ENCODE measurements at regions not wholly inside any gene's neighbourhood (a gene's known extent, or its start where the extent isn't known, plus 50 kb on each side); places are given as distances from the start of the nearest gene placed in this dataset.

- H3K27me3 ChIP-seq (ENCODE audit: control insufficient read depth in 3 of 3, insufficient read depth in 3 of 3, low read length in 3 of 3), result no peaks in the 10 kb centered on the region
- no peak overlapping the region for H3K4me3 ChIP-seq (ENCODE audit: low read depth in 1 of 3, low read length in 3 of 3)
- no peaks in the 10 kb centered on the region for H3K36me3 ChIP-seq (ENCODE audit: control insufficient read depth in 3 of 3, insufficient read depth in 2 of 3, low read depth in 1 of 3, low read length in 3 of 3)
- FAIRE-seq (no peak), DNase-seq (no peak)
- no peaks in the 10 kb centered on the region for H3K4me1 ChIP-seq (ENCODE audit: control insufficient read depth in 3 of 3, insufficient read depth in 2 of 3, low read depth in 1 of 3, low read length in 2 of 3)
- H3K27ac ChIP-seq (ENCODE audit: low read depth in 1 of 3, low read length in 2 of 3), result no peak overlapping the region
- 84 to 90% (median 89%) methylated on average over 3 of the region's 3 CpGs for WGBS, 3 donors
- H3K9me3 ChIP-seq (ENCODE audit: control insufficient read depth in 2 of 2, insufficient read depth in 1 of 2, low read depth in 1 of 2, low read length in 1 of 2), result no peaks in the 10 kb centered on the region
Measured at GRCh38 chr4:60117726-60118323, 1082.3 kb upstream of the ADGRL3 start.

GRCh38 chr4:60122820-60123219 lies 1077.3 kb upstream of the ADGRL3 start:
- no peak overlapping the region for H3K4me3 ChIP-seq (ENCODE audit: low read depth in 1 of 3, low read length in 3 of 3)
- DNase-seq (no peak), FAIRE-seq (no peak)
- H3K27ac ChIP-seq (ENCODE audit: low read depth in 1 of 3, low read length in 2 of 3), result no peak overlapping the region
- no peaks in the 10 kb centered on the region for H3K4me1 ChIP-seq (ENCODE audit: control insufficient read depth in 3 of 3, insufficient read depth in 2 of 3, low read depth in 1 of 3, low read length in 2 of 3)
- WGBS, 3 donors, result 86 to 98% (median 94%) methylated on average over 6 of the region's 6 CpGs
- no peaks in the 10 kb centered on the region for H3K36me3 ChIP-seq (ENCODE audit: control insufficient read depth in 3 of 3, insufficient read depth in 2 of 3, low read depth in 1 of 3, low read length in 3 of 3)
- no peaks in the 10 kb centered on the region for H3K9me3 ChIP-seq (ENCODE audit: control insufficient read depth in 2 of 2, insufficient read depth in 1 of 2, low read depth in 1 of 2, low read length in 1 of 2)
- H3K27me3 ChIP-seq (ENCODE audit: control insufficient read depth in 3 of 3, insufficient read depth in 3 of 3, low read length in 3 of 3), result no peaks in the 10 kb centered on the region

GRCh38 chr4:60128888-60129287 lies 1071.2 kb upstream of the ADGRL3 start:
- Histone ChIP-seq H3K27ac (ENCODE audit: low read depth in 1 of 3, low read length in 2 of 3) (no peak overlapping the region), H3K4me1 (ENCODE audit: control insufficient read depth in 3 of 3, insufficient read depth in 2 of 3, low read depth in 1 of 3, low read length in 2 of 3) (no peaks in the 10 kb centered on the region), H3K4me3 (ENCODE audit: low read depth in 1 of 3, low read length in 3 of 3) (no peak overlapping the region), H3K9me3 (ENCODE audit: control insufficient read depth in 2 of 2, insufficient read depth in 1 of 2, low read depth in 1 of 2, low read length in 1 of 2) (no peaks in the 10 kb centered on the region), H3K27me3 (ENCODE audit: control insufficient read depth in 3 of 3, insufficient read depth in 3 of 3, low read length in 3 of 3) (no peaks in the 10 kb centered on the region), H3K36me3 (ENCODE audit: control insufficient read depth in 3 of 3, insufficient read depth in 2 of 3, low read depth in 1 of 3, low read length in 3 of 3) (no peaks in the 10 kb centered on the region)
- DNase-seq, result no peak
- FAIRE-seq, result no peak
- WGBS, 3 donors, result 42 to 57% (median 45%) methylated on average over 4 of the region's 4 CpGs

GRCh38 chr4:60129740-60130139 lies 1070.4 kb upstream of the ADGRL3 start:
- no peak overlapping the region for H3K27ac ChIP-seq (ENCODE audit: low read depth in 1 of 3, low read length in 2 of 3)
- H3K4me3 ChIP-seq (ENCODE audit: low read depth in 1 of 3, low read length in 3 of 3), result no peak overlapping the region
- WGBS, 3 donors, result 16 to 55% (median 19%) methylated on average over 1 of the region's 1 CpG
- FAIRE-seq (no peak), DNase-seq (no peak)
- H3K4me1 ChIP-seq (ENCODE audit: control insufficient read depth in 3 of 3, insufficient read depth in 2 of 3, low read depth in 1 of 3, low read length in 2 of 3), result no peaks in the 10 kb centered on the region
- H3K9me3 ChIP-seq (ENCODE audit: control insufficient read depth in 2 of 2, insufficient read depth in 1 of 2, low read depth in 1 of 2, low read length in 1 of 2), result no peaks in the 10 kb centered on the region
- H3K36me3 ChIP-seq (ENCODE audit: control insufficient read depth in 3 of 3, insufficient read depth in 2 of 3, low read depth in 1 of 3, low read length in 3 of 3), result no peaks in the 10 kb centered on the region
- no peaks in the 10 kb centered on the region for H3K27me3 ChIP-seq (ENCODE audit: control insufficient read depth in 3 of 3, insufficient read depth in 3 of 3, low read length in 3 of 3)

- Histone ChIP-seq H3K9me3 (ENCODE audit: control insufficient read depth in 2 of 2, insufficient read depth in 1 of 2, low read depth in 1 of 2, low read length in 1 of 2) (no peaks in the 10 kb centered on the region), H3K27ac (ENCODE audit: low read depth in 1 of 3, low read length in 2 of 3) (no peak overlapping the region), H3K4me1 (ENCODE audit: control insufficient read depth in 3 of 3, insufficient read depth in 2 of 3, low read depth in 1 of 3, low read length in 2 of 3) (no peaks in the 10 kb centered on the region), H3K36me3 (ENCODE audit: control insufficient read depth in 3 of 3, insufficient read depth in 2 of 3, low read depth in 1 of 3, low read length in 3 of 3) (no peaks in the 10 kb centered on the region), H3K27me3 (ENCODE audit: control insufficient read depth in 3 of 3, insufficient read depth in 3 of 3, low read length in 3 of 3) (no peaks in the 10 kb centered on the region), H3K4me3 (ENCODE audit: low read depth in 1 of 3, low read length in 3 of 3) (no peak overlapping the region)
- DNase-seq (no peak), FAIRE-seq (no peak)
- 74 to 93% (median 82%) methylated on average over 1 of the region's 1 CpG for whole genome bisulfite sequencing, 3 donors
Measured at GRCh38 chr4:60133375-60133774, 1066.8 kb upstream of the ADGRL3 start.

GRCh38 chr4:60134099-60134498 lies 1066.0 kb upstream of the ADGRL3 start:
- DNase-seq, result no peak
- Histone ChIP-seq H3K4me1 (ENCODE audit: control insufficient read depth in 3 of 3, insufficient read depth in 2 of 3, low read depth in 1 of 3, low read length in 2 of 3) (no peaks in the 10 kb centered on the region), H3K9me3 (ENCODE audit: control insufficient read depth in 2 of 2, insufficient read depth in 1 of 2, low read depth in 1 of 2, low read length in 1 of 2) (no peaks in the 10 kb centered on the region), H3K27ac (ENCODE audit: low read depth in 1 of 3, low read length in 2 of 3) (no peak overlapping the region), H3K27me3 (ENCODE audit: control insufficient read depth in 3 of 3, insufficient read depth in 3 of 3, low read length in 3 of 3) (no peaks in the 10 kb centered on the region), H3K36me3 (ENCODE audit: control insufficient read depth in 3 of 3, insufficient read depth in 2 of 3, low read depth in 1 of 3, low read length in 3 of 3) (no peaks in the 10 kb centered on the region), H3K4me3 (ENCODE audit: low read depth in 1 of 3, low read length in 3 of 3) (no peak overlapping the region)
- FAIRE-seq, result no peak
- 79 to 84% (median 83%) methylated on average over 7 of the region's 7 CpGs for WGBS, 3 donors

GRCh38 chr4:60155088-60155487 lies 1045.0 kb upstream of the ADGRL3 start:
- Histone ChIP-seq H3K36me3 (ENCODE audit: control insufficient read depth in 3 of 3, insufficient read depth in 2 of 3, low read depth in 1 of 3, low read length in 3 of 3) (no peaks in the 10 kb centered on the region), H3K9me3 (ENCODE audit: control insufficient read depth in 2 of 2, insufficient read depth in 1 of 2, low read depth in 1 of 2, low read length in 1 of 2) (peaks cover 0 to 21% of the 10 kb centered on the region in 2 donors), H3K4me1 (ENCODE audit: control insufficient read depth in 3 of 3, insufficient read depth in 2 of 3, low read depth in 1 of 3, low read length in 2 of 3) (no peaks in the 10 kb centered on the region), H3K27ac (ENCODE audit: low read depth in 1 of 3, low read length in 2 of 3) (no peak overlapping the region), H3K27me3 (ENCODE audit: control insufficient read depth in 3 of 3, insufficient read depth in 3 of 3, low read length in 3 of 3) (no peaks in the 10 kb centered on the region), H3K4me3 (ENCODE audit: low read depth in 1 of 3, low read length in 3 of 3) (no peak overlapping the region)
- DNase-seq (no peak), FAIRE-seq (no peak)
- 87 to 90% (median 88%) methylated on average over 5 of the region's 5 CpGs for WGBS, 3 donors

GRCh38 chr4:60173103-60173502 lies 1027.0 kb upstream of the ADGRL3 start:
- FAIRE-seq (no peak), DNase-seq (no peak)
- H3K4me3 ChIP-seq (ENCODE audit: low read depth in 1 of 3, low read length in 3 of 3), result no peak overlapping the region
- no peaks in the 10 kb centered on the region for H3K27me3 ChIP-seq (ENCODE audit: control insufficient read depth in 3 of 3, insufficient read depth in 3 of 3, low read length in 3 of 3)
- no peaks in the 10 kb centered on the region for H3K36me3 ChIP-seq (ENCODE audit: control insufficient read depth in 3 of 3, insufficient read depth in 2 of 3, low read depth in 1 of 3, low read length in 3 of 3)
- H3K9me3 ChIP-seq (ENCODE audit: control insufficient read depth in 2 of 2, insufficient read depth in 1 of 2, low read depth in 1 of 2, low read length in 1 of 2), result peaks cover 0 to 10% of the 10 kb centered on the region in 2 donors
- no peaks in the 10 kb centered on the region for H3K4me1 ChIP-seq (ENCODE audit: control insufficient read depth in 3 of 3, insufficient read depth in 2 of 3, low read depth in 1 of 3, low read length in 2 of 3)
- no peak overlapping the region for H3K27ac ChIP-seq (ENCODE audit: low read depth in 1 of 3, low read length in 2 of 3)

- no peak for FAIRE-seq
- Histone ChIP-seq H3K4me1 (ENCODE audit: control insufficient read depth in 3 of 3, insufficient read depth in 2 of 3, low read depth in 1 of 3, low read length in 2 of 3) (no peaks in the 10 kb centered on the region), H3K9me3 (ENCODE audit: control insufficient read depth in 2 of 2, insufficient read depth in 1 of 2, low read depth in 1 of 2, low read length in 1 of 2) (peaks cover 0 to 10% of the 10 kb centered on the region in 2 donors), H3K4me3 (ENCODE audit: low read depth in 1 of 3, low read length in 3 of 3) (no peak overlapping the region), H3K27ac (ENCODE audit: low read depth in 1 of 3, low read length in 2 of 3) (no peak overlapping the region), H3K36me3 (ENCODE audit: control insufficient read depth in 3 of 3, insufficient read depth in 2 of 3, low read depth in 1 of 3, low read length in 3 of 3) (no peaks in the 10 kb centered on the region), H3K27me3 (ENCODE audit: control insufficient read depth in 3 of 3, insufficient read depth in 3 of 3, low read length in 3 of 3) (no peaks in the 10 kb centered on the region)
- 87% methylated on average over 5 of the region's 5 CpGs for WGBS, 3 donors
- DNase-seq, result no peak
Measured at GRCh38 chr4:60173718-60174117, 1026.4 kb upstream of the ADGRL3 start.
